ENCODE measurements at regions not wholly inside any gene's neighbourhood (a gene's known extent, or its start where the extent isn't known, plus 50 kb on each side); places are given as distances from the start of the nearest gene placed in this dataset.

DNA sequence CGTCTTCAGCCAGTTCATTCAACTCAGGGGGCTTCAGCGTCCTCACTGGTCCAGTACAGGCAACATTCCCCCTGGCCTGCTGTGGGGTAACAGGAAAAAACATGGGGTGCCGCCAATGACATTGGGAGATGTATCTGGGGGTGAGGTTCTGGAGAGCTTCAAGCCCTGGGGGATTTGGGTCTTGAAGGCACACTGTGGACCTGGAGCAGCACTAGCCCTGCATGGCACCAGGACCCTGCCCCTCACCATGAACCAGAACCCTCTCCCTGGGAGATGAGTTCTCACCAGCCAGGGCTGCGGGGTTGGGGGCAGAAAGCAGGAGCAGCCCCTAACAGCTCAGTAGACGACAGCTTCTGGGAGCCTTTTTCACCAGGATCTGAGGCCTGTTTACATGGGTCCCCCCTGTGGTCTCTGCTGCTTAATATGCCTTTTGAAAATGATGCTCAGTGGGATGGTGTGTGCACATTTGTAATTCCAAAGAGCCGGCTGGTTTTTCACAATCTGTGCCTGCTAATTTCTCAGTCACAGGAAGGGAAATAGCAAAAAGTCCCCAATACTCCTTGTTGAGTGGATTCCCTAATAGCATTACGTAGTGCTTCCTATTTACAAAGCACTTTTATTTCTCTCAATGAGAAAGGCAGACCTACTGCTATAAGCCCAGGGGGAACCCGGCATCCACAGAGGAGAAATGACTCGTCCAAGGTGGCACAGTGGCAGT is 509.5 kb downstream of the RPS24 start:
- no peak for TF ChIP-seq POLR2AphosphoS5 (IDR thresholded peaks at IDR 0.05; ENCODE audit: low read depth, low read length)
- TF ChIP-seq, protein P1, sequence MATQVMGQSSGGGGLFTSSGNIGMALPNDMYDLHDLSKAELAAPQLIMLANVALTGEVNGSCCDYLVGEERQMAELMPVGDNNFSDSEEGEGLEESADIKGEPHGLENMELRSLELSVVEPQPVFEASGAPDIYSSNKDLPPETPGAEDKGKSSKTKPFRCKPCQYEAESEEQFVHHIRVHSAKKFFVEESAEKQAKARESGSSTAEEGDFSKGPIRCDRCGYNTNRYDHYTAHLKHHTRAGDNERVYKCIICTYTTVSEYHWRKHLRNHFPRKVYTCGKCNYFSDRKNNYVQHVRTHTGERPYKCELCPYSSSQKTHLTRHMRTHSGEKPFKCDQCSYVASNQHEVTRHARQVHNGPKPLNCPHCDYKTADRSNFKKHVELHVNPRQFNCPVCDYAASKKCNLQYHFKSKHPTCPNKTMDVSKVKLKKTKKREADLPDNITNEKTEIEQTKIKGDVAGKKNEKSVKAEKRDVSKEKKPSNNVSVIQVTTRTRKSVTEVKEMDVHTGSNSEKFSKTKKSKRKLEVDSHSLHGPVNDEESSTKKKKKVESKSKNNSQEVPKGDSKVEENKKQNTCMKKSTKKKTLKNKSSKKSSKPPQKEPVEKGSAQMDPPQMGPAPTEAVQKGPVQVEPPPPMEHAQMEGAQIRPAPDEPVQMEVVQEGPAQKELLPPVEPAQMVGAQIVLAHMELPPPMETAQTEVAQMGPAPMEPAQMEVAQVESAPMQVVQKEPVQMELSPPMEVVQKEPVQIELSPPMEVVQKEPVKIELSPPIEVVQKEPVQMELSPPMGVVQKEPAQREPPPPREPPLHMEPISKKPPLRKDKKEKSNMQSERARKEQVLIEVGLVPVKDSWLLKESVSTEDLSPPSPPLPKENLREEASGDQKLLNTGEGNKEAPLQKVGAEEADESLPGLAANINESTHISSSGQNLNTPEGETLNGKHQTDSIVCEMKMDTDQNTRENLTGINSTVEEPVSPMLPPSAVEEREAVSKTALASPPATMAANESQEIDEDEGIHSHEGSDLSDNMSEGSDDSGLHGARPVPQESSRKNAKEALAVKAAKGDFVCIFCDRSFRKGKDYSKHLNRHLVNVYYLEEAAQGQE (IDR thresholded peaks at IDR 0.05; ENCODE audit: insufficient read depth in 1 of 2, low read depth in 2 of 2, low read length in 2 of 2): no peak
- TF ChIP-seq SIN3A (IDR thresholded peaks at IDR 0.05; ENCODE audit: borderline replicate concordance, insufficient read depth, low read length): no peak
